ENCODE measurements at regions not wholly inside any gene's neighbourhood (a gene's known extent, or its start where the extent isn't known, plus 50 kb on each side); places are given as distances from the start of the nearest gene placed in this dataset.
A peak's percentile ranks its signal among the peaks of the same experiment; 100 is the strongest.

- Histone ChIP-seq H3K4me1 (ENCODE audit: insufficient read depth, low read length, poor library complexity, severe bottlenecking) (no peaks in the 10 kb centered on the region), H3K36me3 (ENCODE audit: insufficient read depth, low read length) (no peaks in the 10 kb centered on the region), H3K9me2 (replicated peaks; ENCODE audit: low read depth, low read length) (no peaks in the 10 kb centered on the region), H4K20me1 (ENCODE audit: insufficient read depth, low read length, poor library complexity, severe bottlenecking) (no peaks in the 10 kb centered on the region), H3K79me2 (ENCODE audit: insufficient read depth, low read length) (no peaks in the 10 kb centered on the region), H3F3A (ENCODE audit: low read depth) (no peaks in the 10 kb centered on the region), H3K9ac (ENCODE audit: low read depth, low read length, poor library complexity, severe bottlenecking) (no peak overlapping the region), H3K4me2 (ENCODE audit: low read depth, low read length, poor library complexity, severe bottlenecking) (no peak overlapping the region), H3K9me3 (ENCODE audit: insufficient read depth, low read depth, low read length) (no peaks in the 10 kb centered on the region), H2AFZ (ENCODE audit: low read length) (no peak overlapping the region), H3K4me3 (ENCODE audit: low read length, poor library complexity, severe bottlenecking) (no peak overlapping the region), H3K27me3 (ENCODE audit: insufficient read depth, low read length, poor library complexity, severe bottlenecking) (no peaks in the 10 kb centered on the region)
- TF ChIP-seq EZH2phosphoT487 (IDR thresholded peaks at IDR 0.05; ENCODE audit: borderline replicate concordance) (no peak), CTCF (conservative IDR thresholded peaks at IDR 0.05; ENCODE audit: low read length) (no peak)
Measured at GRCh38 chr5:174310706-174311105, 265.2 kb downstream of the NSG2 start.

GRCh38 chr5:174311121-174311520 lies 265.6 kb downstream of the NSG2 start:
- no peaks in the 10 kb centered on the region for H4K20me1 ChIP-seq (ENCODE audit: insufficient read depth, low read length, poor library complexity, severe bottlenecking)
- no peaks in the 10 kb centered on the region for H3K36me3 ChIP-seq (ENCODE audit: insufficient read depth, low read length)
- TF ChIP-seq EZH2phosphoT487 (IDR thresholded peaks at IDR 0.05; ENCODE audit: borderline replicate concordance) (no peak), CTCF (conservative IDR thresholded peaks at IDR 0.05; ENCODE audit: low read length) (no peak)
- H2AFZ ChIP-seq (ENCODE audit: low read length): no peak overlapping the region
- H3K4me3 ChIP-seq (ENCODE audit: low read length, poor library complexity, severe bottlenecking): no peak overlapping the region
- H3K79me2 ChIP-seq (ENCODE audit: insufficient read depth, low read length): no peaks in the 10 kb centered on the region
- no peaks in the 10 kb centered on the region for H3K9me2 ChIP-seq (replicated peaks; ENCODE audit: low read depth, low read length)
- no peaks in the 10 kb centered on the region for H3K9me3 ChIP-seq (ENCODE audit: insufficient read depth, low read depth, low read length)
- H3K4me2 ChIP-seq (ENCODE audit: low read depth, low read length, poor library complexity, severe bottlenecking): no peak overlapping the region
- H3K27me3 ChIP-seq (ENCODE audit: insufficient read depth, low read length, poor library complexity, severe bottlenecking): no peaks in the 10 kb centered on the region
- H3K4me1 ChIP-seq (ENCODE audit: insufficient read depth, low read length, poor library complexity, severe bottlenecking): no peaks in the 10 kb centered on the region
- no peaks in the 10 kb centered on the region for H3F3A ChIP-seq (ENCODE audit: low read depth)
- H3K9ac ChIP-seq (ENCODE audit: low read depth, low read length, poor library complexity, severe bottlenecking): no peak overlapping the region

GRCh38 chr5:174311531-174312269 lies 266.2 kb downstream of the NSG2 start:
- no peak overlapping the region for H3K4me3 ChIP-seq (ENCODE audit: low read length, poor library complexity, severe bottlenecking)
- no peaks in the 10 kb centered on the region for H3K79me2 ChIP-seq (ENCODE audit: insufficient read depth, low read length)
- H3K4me2 ChIP-seq (ENCODE audit: low read depth, low read length, poor library complexity, severe bottlenecking): no peak overlapping the region
- no peaks in the 10 kb centered on the region for H3K36me3 ChIP-seq (ENCODE audit: insufficient read depth, low read length)
- no peaks in the 10 kb centered on the region for H3K9me3 ChIP-seq (ENCODE audit: insufficient read depth, low read depth, low read length)
- H3K9ac ChIP-seq (ENCODE audit: low read depth, low read length, poor library complexity, severe bottlenecking): no peak overlapping the region
- no peaks in the 10 kb centered on the region for H3K4me1 ChIP-seq (ENCODE audit: insufficient read depth, low read length, poor library complexity, severe bottlenecking)
- TF ChIP-seq EZH2phosphoT487 (IDR thresholded peaks at IDR 0.05; ENCODE audit: borderline replicate concordance) (no peak), CTCF (conservative IDR thresholded peaks at IDR 0.05; ENCODE audit: low read length) (peak; percentile 41)
- H4K20me1 ChIP-seq (ENCODE audit: insufficient read depth, low read length, poor library complexity, severe bottlenecking): no peaks in the 10 kb centered on the region
- no peak overlapping the region for H2AFZ ChIP-seq (ENCODE audit: low read length)
- no peaks in the 10 kb centered on the region for H3F3A ChIP-seq (ENCODE audit: low read depth)
- no peaks in the 10 kb centered on the region for H3K9me2 ChIP-seq (replicated peaks; ENCODE audit: low read depth, low read length)
- H3K27me3 ChIP-seq (ENCODE audit: insufficient read depth, low read length, poor library complexity, severe bottlenecking): no peaks in the 10 kb centered on the region

Measured in Loucy (cell line).